Activated CD8-positive, alpha-beta memory T cell treated with anti-CD3 and anti-CD28 coated beads for 36 hours (primary cell): ENCODE measurements at regions not wholly inside any gene's neighbourhood (a gene's known extent, or its start where the extent isn't known, plus 50 kb on each side); places are given as distances from the start of the nearest gene placed in this dataset.

Experiments
- CTCF ChIA-PET: fragments of 350-600 bp; sonication (Branson Sonifier 250); formaldehyde crosslinking; loops from one replicate; lab custom pipeline; 2021; ENCODE audit warnings: antibody characterized with exemption; lab: Charles Lee
- POLR2A ChIA-PET: fragments of 350-600 bp; sonication (Branson Sonifier 250); formaldehyde crosslinking; loops from one replicate; lab custom pipeline; 2021; ENCODE audit warnings: antibody characterized with exemption; lab: Charles Lee

DNA sequence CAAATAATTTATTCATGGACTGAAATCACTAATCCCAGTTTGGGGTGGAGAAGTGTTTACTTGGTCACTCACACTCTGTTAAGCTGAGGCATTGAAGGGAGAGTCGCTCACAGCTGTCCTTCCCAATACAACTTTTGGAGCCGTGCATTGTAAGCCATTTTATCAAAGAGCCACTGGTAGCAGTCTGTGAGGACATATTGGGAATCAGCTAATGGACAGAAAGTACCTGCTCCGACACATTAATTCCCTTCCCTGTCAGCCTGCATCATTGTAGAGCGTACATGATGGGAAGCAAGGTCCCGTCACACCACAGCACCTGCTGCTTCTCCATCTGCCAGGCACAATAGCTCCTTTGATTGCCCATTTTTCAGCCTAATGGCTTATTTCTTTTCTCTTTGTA is 643.2 kb downstream of the SQOR start:
- ChIA-PET POLR2A (no interaction called here), CTCF (no interaction called here)

DNA sequence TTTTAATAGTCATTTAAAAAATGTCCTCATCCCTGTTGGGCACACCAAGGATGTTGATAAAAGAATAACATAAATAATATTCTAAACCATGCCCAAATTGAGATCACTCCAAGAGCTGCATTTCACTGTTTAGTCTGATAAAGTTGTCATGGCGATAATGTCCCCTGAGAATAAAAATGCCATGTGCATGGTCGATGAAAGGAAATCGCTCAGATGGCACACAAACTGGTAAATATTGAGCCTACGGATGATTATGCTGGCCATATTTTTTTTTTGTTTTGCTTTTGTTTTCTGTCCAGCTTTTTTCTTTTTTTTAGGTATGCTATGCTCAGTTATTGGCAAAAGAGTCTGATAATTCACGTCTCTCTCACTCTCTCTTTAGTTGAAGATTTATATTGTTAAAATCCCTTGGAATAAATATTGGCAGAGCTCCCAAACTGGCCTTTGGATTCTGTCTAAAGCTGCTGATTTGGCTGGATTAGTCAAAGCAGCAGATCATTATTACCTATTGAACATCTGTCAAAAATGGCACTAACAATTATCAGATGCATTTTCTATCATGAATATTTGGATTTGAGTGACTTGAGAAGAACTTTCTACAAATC is 643.8 kb downstream of the SQOR start:
- ChIA-PET POLR2A (no interaction called here), CTCF (no interaction called here)

DNA sequence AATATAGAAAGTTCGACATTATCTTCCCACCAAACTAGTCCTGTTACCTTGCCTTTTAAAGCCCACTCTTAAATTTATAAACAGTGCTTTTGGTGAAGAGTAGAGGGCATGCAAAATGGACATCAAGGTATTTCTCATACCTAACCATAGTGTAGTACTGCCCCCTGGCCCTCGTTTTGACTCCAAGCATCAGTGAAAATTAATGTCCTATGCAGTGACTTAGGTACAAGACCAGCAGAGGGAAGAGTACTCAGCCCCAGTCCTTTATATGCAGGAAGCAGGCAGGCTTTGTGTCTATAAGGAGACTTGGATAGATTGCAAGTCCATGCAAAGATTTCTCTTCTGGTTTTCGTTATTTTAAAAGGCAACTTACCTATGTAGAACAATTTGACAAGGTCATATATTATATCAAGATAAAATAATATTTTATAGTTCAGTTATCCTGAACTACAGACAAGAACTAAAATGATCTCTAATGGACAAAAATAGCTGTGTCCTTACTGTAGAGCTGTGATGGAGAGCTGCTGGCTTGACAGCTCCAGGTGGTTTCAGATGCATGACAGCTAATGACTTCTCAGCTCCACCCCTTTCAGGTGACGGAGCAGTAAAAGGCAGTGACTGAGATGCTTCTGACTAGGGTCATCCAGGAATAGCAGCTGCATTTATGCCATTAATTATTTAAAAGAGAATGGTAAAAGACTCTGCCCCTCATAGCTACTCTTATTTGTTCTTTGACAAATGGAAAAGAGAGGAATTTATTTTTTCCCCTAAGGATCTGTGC is 646.1 kb downstream of the SQOR start:
- ChIA-PET POLR2A (no interaction called here), CTCF (no interaction called here)

DNA sequence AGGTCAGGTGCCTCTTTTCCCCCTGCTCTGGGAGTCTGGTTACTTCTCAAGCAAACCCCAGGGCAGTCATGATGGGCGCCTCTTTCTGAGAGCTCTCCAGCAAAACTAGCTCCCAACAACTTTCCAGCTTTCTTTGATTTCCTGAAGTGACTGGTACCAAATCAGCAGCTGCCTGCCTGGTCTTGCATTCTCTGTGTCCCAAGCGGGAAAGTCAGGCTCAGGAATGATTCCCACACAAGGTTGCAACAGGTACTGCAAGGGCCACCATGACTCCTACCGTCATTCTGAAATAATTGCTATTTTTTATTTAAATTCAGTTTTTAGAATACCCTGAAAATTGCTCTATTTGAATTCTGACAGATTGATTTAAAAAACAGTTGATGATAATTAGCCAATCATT is 658.7 kb downstream of the SQOR start:
- ChIA-PET CTCF (no interaction called here), POLR2A (no interaction called here)

DNA sequence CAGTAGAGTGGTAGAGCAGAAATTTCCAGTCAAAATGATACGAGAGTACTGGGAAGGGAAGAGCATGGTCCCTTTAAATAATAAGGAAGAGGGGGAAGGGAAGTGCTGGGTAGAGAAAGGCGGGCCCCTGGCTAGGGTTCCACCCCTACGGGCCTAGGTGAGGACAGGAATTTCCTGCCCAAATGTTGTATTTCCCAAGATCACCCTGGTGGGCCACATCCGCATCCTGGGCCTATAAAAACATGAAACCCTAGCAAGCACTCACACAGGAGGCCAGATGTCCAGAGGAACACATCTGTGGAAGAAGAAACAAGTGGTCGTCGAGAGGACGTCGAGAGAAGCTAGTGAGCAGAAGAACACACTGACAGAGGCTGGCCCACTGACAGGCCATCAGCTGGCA is 661.2 kb downstream of the SQOR start:
- ChIA-PET POLR2A (no interaction called here), CTCF (no interaction called here)

DNA sequence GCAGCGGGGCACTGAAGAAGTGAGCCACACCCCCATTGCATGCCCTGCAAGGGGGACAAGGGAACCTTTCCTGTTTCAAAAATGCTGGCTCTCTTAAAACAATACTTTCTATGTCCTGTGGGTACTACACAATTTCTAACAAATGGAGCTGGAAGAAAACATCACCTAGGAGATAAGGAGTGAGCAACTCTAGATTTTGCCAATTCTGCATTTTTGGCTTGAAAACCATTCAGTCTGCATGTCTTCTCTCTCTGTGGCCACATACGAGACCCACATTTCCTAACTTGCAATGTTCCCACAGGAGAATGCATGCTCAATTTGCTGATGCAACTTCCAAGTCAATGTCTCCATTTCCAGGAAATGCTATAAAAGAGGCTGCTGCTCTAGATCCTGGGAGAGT is 662.0 kb downstream of the SQOR start:
- CTCF ChIA-PET: no interaction called here
- POLR2A ChIA-PET: no interaction called here

DNA sequence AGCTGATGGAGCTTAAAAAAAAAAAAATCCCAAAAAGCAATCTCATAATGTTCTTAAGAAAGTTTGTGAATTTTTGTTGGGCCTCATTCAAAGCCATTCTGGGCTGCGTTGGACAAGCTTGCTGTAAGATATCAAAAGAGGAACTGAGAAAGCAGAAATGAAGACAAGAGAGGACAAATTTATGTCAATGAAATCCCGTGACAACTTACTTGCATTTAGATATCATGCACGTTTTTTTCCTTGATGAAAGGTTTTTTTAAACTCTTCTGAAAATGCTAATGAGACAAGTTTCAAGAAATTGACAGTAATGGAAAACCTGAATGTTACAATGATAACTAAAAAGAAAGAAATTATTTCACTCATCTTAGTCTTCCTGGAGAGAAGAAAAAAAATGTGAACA is 662.9 kb downstream of the SQOR start:
- CTCF ChIA-PET: no interaction called here
- POLR2A ChIA-PET: no interaction called here

DNA sequence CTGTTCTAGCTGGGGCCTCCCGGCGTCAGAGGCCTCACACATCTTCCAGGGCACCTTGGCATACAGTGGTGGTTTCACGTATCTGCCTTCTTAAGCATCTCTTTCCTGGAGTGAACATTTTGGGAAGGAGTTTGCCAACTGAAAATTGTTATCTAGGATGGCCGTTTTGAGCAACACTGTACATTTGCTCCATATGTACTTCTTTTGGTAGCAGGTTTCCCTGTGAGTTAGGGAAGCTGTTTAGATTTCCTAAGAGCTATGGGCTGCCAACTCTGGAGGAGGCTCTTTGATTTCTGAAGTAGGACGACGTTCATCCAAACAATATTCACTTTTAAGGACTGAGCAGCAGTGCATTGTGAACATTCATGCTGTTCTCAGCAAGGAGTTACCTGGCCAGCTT is 665.9 kb downstream of the SQOR start:
- ChIA-PET CTCF (no interaction called here), POLR2A (no interaction called here)

DNA sequence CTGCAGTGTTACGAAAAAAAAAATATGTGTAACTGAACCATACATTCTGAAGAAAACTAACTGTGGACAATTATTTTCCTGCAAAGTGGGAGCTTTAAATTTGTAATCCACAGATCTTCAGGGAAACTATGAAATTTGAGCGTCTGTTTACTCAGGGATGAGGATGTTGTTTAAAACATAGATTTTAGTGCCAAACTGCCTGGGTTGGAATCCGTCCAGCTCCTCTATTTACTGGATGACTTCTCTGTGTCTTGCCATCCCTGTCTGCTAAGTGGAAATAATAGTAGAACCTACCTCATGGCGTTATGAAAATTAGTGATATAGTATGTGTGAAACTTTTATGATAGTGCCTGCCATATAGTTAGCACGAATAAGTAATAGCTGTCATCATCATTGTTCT is 666.5 kb downstream of the SQOR start:
- POLR2A ChIA-PET: no interaction called here
- CTCF ChIA-PET: no interaction called here

DNA sequence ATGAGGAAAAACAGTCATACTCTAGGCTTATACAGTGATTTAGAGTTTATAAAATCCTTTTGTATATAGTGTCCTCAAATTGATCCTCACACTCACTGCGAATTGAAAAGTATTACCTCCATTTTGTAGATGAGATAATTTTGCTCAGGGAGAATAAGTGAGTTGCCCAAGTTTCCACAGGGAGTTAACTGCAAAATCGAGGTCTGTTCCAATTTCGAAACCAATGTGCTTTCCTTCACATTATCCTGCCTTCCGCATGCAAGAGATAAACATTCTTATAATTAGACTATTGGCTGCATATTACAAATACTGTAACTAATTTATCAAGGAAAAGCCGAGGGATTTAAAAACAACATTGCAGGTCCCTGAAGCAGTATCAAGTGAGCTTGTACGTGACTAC is 667.0 kb downstream of the SQOR start:
- CTCF ChIA-PET: no interaction called here
- POLR2A ChIA-PET: no interaction called here

DNA sequence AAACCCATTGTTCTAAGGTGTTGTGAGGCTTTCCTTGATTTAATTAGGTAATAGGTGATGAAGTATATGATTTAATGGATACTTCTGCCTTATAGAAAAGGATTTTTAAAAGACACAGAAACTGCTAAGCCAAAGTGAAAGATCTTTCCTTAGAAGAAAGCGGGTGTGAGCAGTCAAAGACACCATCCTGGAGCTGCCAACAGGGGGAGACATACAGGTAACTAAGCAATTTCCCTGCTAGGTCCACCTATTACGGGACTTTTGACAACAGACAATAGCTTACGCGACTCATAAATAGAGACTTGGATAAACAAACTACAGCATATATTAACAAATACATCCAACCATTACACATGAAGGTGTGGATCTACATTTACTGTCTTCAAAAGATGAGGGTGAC is 669.5 kb downstream of the SQOR start:
- ChIA-PET CTCF (no interaction called here), POLR2A (no interaction called here)

DNA sequence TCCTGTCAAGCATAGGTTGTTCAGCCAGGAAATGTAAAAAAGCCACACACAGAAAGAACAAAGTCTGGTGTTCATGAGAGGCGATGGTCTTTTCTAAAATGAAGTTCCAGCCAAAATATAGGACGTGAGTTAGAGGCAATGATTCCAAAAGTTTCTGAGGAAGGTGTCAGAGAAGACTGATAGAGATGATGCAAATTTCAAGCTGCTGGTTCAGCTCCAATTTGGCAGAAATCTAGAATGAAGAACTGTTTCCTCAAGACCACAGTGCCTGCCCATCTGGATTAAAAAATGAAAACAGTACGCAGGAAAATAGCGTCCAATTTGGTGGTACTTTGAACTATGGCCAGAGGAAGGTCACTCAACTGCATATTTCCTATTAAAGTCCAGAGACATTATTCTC is 672.9 kb downstream of the SQOR start:
- ChIA-PET POLR2A (no interaction called here), CTCF (no interaction called here)

DNA sequence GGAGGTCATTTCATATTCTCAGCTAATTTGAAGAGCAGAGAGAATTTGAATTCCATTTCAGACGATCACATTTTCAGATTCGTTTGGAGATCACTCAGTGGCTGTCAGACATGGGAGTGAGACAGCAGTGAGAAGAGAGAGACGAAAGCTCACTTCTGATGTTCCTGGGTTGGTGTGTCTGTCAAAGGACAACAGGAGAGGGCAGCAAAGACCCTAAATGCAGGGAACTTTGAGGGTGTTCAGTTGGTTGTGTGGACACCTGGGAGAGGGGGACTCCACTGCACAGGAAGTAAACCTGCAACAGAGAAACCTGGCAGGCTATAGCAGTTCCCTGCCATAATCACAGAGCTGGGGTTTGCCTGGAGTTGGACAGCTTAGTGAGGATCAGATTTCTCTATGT is 675.1 kb downstream of the SQOR start:
- ChIA-PET POLR2A (no interaction called here), CTCF (no interaction called here)

DNA sequence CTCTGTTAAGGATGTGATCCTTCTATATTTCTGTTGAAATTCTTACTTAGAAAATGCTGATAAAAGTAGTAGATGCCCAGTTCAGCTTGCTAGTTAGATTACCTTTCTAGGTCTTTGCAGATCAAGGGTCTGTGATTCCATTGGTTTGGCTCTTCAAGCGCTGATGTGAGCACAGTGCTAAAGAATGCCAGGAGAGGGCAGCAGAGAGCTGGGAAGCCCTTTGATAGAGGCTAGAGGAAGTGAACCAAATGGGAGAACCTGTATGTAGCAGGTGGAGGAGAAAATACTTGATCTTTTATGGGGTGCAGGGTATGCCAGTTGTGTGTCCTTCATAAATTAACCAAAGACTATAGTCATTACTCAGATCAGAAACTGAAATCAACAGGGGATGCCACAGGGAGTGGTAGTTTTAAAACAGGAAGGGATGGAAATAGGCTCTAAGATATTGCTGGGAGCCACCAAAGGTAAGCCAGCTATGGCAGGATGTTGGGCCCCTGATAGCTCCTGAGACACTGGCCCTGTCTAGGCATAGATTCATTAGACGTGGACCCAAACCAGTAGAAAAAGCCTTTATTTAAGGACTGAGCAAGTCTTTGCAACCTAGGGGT is 677.4 kb downstream of the SQOR start:
- ChIA-PET POLR2A (no interaction called here), CTCF (interaction anchor here (1.2 kb wide), 1 partner anchor 607 kb away, joined by 3 read pairs; no protein-coding TSS in a partner anchor)

DNA sequence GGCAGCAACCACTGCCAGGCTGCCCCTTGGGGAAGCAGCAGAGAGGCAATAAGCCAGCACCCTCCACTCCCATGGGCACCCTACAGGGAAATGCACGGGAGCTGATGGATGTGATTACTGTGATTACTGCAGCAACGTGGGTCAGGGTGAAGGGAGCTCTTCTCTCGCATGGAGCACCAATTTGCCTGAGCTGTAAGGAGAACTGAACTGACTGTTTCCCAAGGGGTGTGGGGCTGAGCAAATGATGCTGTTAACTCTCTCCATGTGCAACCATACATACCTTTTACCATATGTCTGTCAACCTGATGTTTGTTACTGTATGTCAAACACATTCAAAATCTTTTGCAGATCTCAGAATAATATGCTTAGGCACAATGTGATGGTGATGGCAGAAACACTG is 680.6 kb downstream of the SQOR start:
- CTCF ChIA-PET: no interaction called here
- POLR2A ChIA-PET: no interaction called here

DNA sequence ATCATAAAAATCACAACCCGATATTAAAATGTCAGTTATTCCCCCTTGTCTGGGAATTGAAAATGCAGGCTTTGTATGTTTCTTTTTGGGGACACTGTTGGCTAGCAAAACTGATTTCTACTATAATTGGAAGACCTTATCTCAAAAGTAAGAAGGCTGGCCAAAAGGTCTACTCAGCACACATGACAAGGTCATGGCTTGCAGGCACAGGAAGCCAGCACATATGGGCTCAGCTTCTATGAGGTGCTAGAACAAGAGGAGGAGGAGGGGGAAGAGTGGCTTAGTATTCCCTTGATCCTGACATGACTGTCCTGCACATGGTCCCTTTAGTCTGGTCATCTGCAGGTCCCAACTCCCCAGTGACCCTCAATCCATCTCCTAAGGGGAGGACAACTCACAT is 681.2 kb downstream of the SQOR start:
- POLR2A ChIA-PET: no interaction called here
- CTCF ChIA-PET: no interaction called here

DNA sequence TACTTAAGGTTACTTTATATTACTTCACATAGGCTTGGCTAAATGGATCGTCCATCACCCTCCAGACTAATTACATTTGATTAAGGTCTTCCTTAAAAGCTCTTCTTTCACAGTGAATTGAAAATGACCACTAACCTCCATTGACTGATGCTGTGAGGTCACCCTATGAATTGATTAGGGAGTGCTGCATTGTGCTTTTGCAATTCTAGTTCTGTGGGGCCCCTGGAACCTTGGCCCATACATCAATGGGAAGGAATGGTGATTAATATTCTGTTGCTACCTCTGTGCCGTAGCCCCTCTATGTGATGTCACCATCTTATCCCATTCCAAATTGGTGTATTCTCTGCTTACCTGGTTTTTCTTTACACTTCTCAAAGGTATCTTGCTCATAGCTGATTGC is 682.2 kb downstream of the SQOR start:
- CTCF ChIA-PET: no interaction called here
- POLR2A ChIA-PET: no interaction called here

DNA sequence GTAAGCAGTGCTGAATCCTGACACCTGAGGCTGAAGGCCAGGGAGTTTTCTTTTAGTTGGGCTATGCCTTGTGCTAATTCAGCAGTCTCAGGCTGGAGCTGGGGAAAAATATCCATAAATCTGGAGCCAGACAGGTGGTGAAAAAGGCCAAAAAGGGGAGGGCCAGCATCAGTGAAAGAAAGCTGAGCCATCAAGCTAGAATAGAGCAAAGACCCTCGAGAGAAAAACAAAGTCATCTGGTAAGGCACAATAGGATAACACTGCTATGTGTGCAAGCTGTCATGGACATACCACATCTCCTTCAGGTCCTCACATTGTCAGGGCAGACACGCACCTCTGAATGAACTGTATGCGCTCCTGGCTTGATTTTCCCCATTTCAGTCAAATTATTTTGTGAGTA is 687.9 kb downstream of the SQOR start:
- ChIA-PET POLR2A (no interaction called here), CTCF (no interaction called here)

DNA sequence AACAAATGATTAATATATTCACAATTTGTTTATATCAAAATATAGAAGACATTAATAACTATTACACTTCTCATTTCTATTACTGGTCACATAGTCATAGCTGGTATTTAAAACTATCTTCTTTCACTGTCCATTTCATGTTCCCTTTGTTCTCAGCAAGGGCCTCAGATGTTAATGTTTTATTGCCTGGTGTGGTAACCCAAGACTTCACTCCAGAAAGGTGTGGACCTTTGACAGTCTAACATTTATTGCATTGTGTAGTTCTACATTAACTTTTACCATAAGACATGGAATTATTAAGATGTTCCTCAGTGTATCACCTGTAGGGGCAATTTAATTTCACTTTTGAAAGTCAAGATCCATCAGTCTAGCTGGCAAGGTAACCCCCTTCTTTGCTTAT is 691.3 kb downstream of the SQOR start:
- ChIA-PET POLR2A (no interaction called here), CTCF (no interaction called here)

DNA sequence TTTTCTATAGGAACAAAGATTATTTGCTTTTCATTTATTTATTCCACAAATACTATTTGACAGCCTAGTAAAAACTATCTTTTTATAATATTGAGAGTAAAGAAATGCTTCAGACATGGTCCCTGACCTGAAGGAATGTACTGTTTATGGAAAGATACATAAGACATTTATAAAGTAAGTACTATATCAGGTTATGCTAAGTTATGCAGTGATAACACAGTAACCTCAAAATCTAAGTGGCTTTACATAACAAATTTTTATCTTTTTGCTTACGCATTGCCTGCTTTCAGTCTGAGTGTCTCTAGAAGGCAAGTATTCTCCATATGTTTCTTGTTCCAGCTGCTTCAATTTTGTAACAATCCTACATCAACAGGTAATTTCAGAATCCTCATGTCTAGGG is 694.0 kb downstream of the SQOR start:
- ChIA-PET CTCF (no interaction called here), POLR2A (no interaction called here)

DNA sequence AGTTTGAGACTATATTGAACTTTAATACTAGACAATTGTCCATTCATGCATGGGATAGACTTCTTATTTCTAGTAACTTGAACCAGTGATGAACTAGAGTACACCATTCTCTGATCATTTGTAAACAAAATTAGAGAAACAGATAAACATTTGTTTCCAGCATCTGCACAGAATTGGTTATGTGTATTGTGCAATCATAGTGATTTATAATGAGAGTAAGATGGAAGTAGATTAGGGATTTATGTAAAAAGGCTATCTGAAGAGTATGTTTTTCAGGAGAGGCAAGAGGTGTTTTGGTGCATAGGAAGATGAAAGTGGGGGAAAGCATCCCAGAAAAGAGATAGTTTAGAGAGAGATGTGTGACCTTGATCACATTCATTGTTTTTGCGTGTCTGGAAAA is 695.0 kb downstream of the SQOR start:
- ChIA-PET CTCF (no interaction called here), POLR2A (no interaction called here)
